ENCODE measurements at regions not wholly inside any gene's neighbourhood (a gene's known extent, or its start where the extent isn't known, plus 50 kb on each side); places are given as distances from the start of the nearest gene placed in this dataset.

- in situ Hi-C loops (cut with HindIII; ENCODE audit: low sequenced_read_pairs): no loop called here
These were observed 1058.4 kb downstream of the SORCS3 start for GRCh38 chr10:105699504-105699903.

- in situ Hi-C loops (cut with HindIII; ENCODE audit: low sequenced_read_pairs): no loop called here
These were observed 1057.5 kb downstream of the SORCS3 start for GRCh38 chr10:105698592-105698991.

- in situ Hi-C loops (cut with HindIII; ENCODE audit: low sequenced_read_pairs): no loop called here
These were observed 1056.2 kb downstream of the SORCS3 start for GRCh38 chr10:105697290-105697780.

GRCh38 chr10:105691811-105692210, 1050.7 kb downstream of the SORCS3 start:
- in situ Hi-C loops (cut with HindIII; ENCODE audit: low sequenced_read_pairs): no loop called here

GRCh38 chr10:105682911-105683310, 1041.8 kb downstream of the SORCS3 start:
- in situ Hi-C loops (cut with HindIII; ENCODE audit: low sequenced_read_pairs): no loop called here

GRCh38 chr10:105681051-105681450, 1040.0 kb downstream of the SORCS3 start:
- in situ Hi-C loops (cut with HindIII; ENCODE audit: low sequenced_read_pairs): no loop called here

GRCh38 chr10:105679781-105680180, 1038.7 kb downstream of the SORCS3 start:
- in situ Hi-C loops (cut with HindIII; ENCODE audit: low sequenced_read_pairs): no loop called here

GRCh38 chr10:105675333-105675732, 1034.2 kb downstream of the SORCS3 start:
- in situ Hi-C loops (cut with HindIII; ENCODE audit: low sequenced_read_pairs): no loop called here

GRCh38 chr10:105674448-105674847, 1033.4 kb downstream of the SORCS3 start:
- in situ Hi-C loops (cut with HindIII; ENCODE audit: low sequenced_read_pairs): no loop called here

- in situ Hi-C loops (cut with HindIII; ENCODE audit: low sequenced_read_pairs): no loop called here
These were observed 1017.6 kb downstream of the SORCS3 start for GRCh38 chr10:105658696-105659095.

GRCh38 chr10:105656856-105657255, 1015.8 kb downstream of the SORCS3 start:
- in situ Hi-C loops (cut with HindIII; ENCODE audit: low sequenced_read_pairs): no loop called here

- in situ Hi-C loops (cut with HindIII; ENCODE audit: low sequenced_read_pairs): no loop called here
These were observed 1009.2 kb downstream of the SORCS3 start for GRCh38 chr10:105650306-105650705.

GRCh38 chr10:105647354-105647753, 1006.3 kb downstream of the SORCS3 start:
- in situ Hi-C loops (cut with HindIII; ENCODE audit: low sequenced_read_pairs): no loop called here

- in situ Hi-C loops (cut with HindIII; ENCODE audit: low sequenced_read_pairs): no loop called here
These were observed 1003.9 kb downstream of the SORCS3 start for GRCh38 chr10:105644978-105645377.

- in situ Hi-C loops (cut with HindIII; ENCODE audit: low sequenced_read_pairs): no loop called here
These were observed 1003.5 kb downstream of the SORCS3 start for GRCh38 chr10:105644559-105644958.

- in situ Hi-C loops (cut with HindIII; ENCODE audit: low sequenced_read_pairs): no loop called here
These were observed 1003.0 kb downstream of the SORCS3 start for GRCh38 chr10:105644091-105644490.

GRCh38 chr10:105643660-105644059, 1002.6 kb downstream of the SORCS3 start:
- in situ Hi-C loops (cut with HindIII; ENCODE audit: low sequenced_read_pairs): no loop called here

- in situ Hi-C loops (cut with HindIII; ENCODE audit: low sequenced_read_pairs): no loop called here
These were observed 993.2 kb downstream of the SORCS3 start for GRCh38 chr10:105634281-105634680.

GRCh38 chr10:105615715-105616365, 974.8 kb downstream of the SORCS3 start:
- in situ Hi-C loops (cut with HindIII; ENCODE audit: low sequenced_read_pairs): no loop called here

- in situ Hi-C loops (cut with HindIII; ENCODE audit: low sequenced_read_pairs): no loop called here
These were observed 970.2 kb downstream of the SORCS3 start for GRCh38 chr10:105611244-105611798.

GRCh38 chr10:105609451-105609850, 968.4 kb downstream of the SORCS3 start:
- in situ Hi-C loops (cut with HindIII; ENCODE audit: low sequenced_read_pairs): no loop called here

GRCh38 chr10:105605918-105606317, 964.8 kb downstream of the SORCS3 start:
- in situ Hi-C loops (cut with HindIII; ENCODE audit: low sequenced_read_pairs): no loop called here

GRCh38 chr10:105605104-105605503, 964.0 kb downstream of the SORCS3 start:
- in situ Hi-C loops (cut with HindIII; ENCODE audit: low sequenced_read_pairs): no loop called here

Data from endothelial cell of hepatic sinusoid (primary cell).